ENCODE measurements at regions not wholly inside any gene's neighbourhood (a gene's known extent, or its start where the extent isn't known, plus 50 kb on each side); places are given as distances from the start of the nearest gene placed in this dataset.

DNA sequence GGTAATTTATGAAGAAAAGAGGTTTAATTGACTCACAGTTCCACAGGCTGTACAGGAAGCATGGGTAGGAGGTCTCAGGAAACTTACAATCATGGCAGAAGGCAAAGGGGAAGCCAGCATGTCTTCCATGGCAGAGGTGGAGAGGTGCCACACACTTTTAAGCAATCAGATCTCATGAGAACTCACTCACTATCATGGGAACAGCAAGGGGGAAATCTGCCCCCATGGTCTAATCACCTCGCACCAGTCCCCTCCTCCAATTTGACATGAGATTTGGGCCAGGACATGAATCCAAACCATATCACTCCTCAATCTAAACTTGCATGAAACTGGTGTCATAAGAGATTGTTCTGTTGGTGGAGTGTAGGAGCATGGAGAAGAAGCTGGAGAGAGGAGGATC, 51.6 kb upstream of the CCN6 start:
- intact Hi-C loops (cut with DNase I) = no loop called here
- no peak for DNase-seq
